CD4-positive, alpha-beta memory T cell (primary cell): ENCODE measurements at regions not wholly inside any gene's neighbourhood (a gene's known extent, or its start where the extent isn't known, plus 50 kb on each side); places are given as distances from the start of the nearest gene placed in this dataset.
A peak's percentile ranks its signal among the peaks of the same experiment; 100 is the strongest.

Experiments
- CTCF ChIA-PET: fragments of 350-600 bp; sonication (Branson Sonifier 250); formaldehyde crosslinking; loops from one replicate; lab custom pipeline; 2021; ENCODE audit warnings: inconsistent platforms; ENCODE audit not compliant: partially characterized antibody; lab: Charles Lee
- POLR2A ChIA-PET: fragments of 350-600 bp; sonication (Branson Sonifier 250); formaldehyde crosslinking; loops from one replicate; lab custom pipeline; 2021; ENCODE audit not compliant: partially characterized antibody; lab: Charles Lee
- DNase-seq, 5 donors: peaks; one replicate each; pipeline versions ENCODE4 v3.0.0 to v3.0.0-alpha.2; 2020 to 2022; ENCODE audit warnings: mixed read lengths in 1 of 5
- H3K27ac ChIP-seq: one replicate; pipeline ENCODE4 v1.7.0; 2013; ENCODE audit warnings: low read depth, low read length
- H3K27me3 ChIP-seq: 2 replicates; pipeline ENCODE4 v1.7.0; 2013; ENCODE audit warnings: mild to moderate bottlenecking, low read length, moderate library complexity; ENCODE audit not compliant: insufficient read depth
- H3K36me3 ChIP-seq: 2 replicates; pipeline ENCODE4 v1.7.0; 2013; ENCODE audit warnings: mild to moderate bottlenecking, low read length, moderate library complexity; ENCODE audit not compliant: insufficient read depth
- H3K4me1 ChIP-seq: 2 replicates; pipeline ENCODE4 v1.7.0; 2013; ENCODE audit warnings: mild to moderate bottlenecking, low read length, moderate library complexity; ENCODE audit not compliant: insufficient read depth
- H3K4me3 ChIP-seq, 2 donors: one replicate each; pipeline ENCODE4 v1.7.0; 2013; ENCODE audit warnings: low read length in 2 of 2, mild to moderate bottlenecking in 1 of 2
- H3K9me3 ChIP-seq, 2 donors: one replicate each; pipeline ENCODE4 v1.7.0; 2013; ENCODE audit warnings: low read length in 2 of 2, control low read depth in 1 of 2; ENCODE audit not compliant: control insufficient read depth in 1 of 2
- H3K27ac Mint-ChIP-seq, 7 donors: one replicate each; pipeline ENCODE4 v1.8.0; 2020 to 2021; ENCODE audit warnings: mixed read lengths in 7 of 7, mild to moderate bottlenecking in 6 of 7, inconsistent platforms in 3 of 7, moderate library complexity in 3 of 7
- H3K27me3 Mint-ChIP-seq, 2 donors: one replicate each; pipeline ENCODE4 v1.8.0; 2020 to 2021; ENCODE audit warnings: mixed read lengths in 2 of 2
- H3K36me3 Mint-ChIP-seq, 2 donors: one replicate each; pipeline ENCODE4 v1.8.0; 2020 to 2021; ENCODE audit warnings: mixed read lengths in 2 of 2, inconsistent platforms in 1 of 2, mild to moderate bottlenecking in 1 of 2
- H3K4me1 Mint-ChIP-seq, 4 donors: one replicate each; pipeline ENCODE4 v1.8.0; 2020 to 2021; ENCODE audit warnings: mixed read lengths in 4 of 4, mild to moderate bottlenecking in 1 of 4
- H3K4me3 Mint-ChIP-seq, 8 donors: one replicate each; pipeline ENCODE4 v1.8.0; 2020 to 2021; ENCODE audit warnings: mixed read lengths in 8 of 8, mild to moderate bottlenecking in 7 of 8, moderate library complexity in 6 of 8, inconsistent platforms in 3 of 8
- H3K9me3 Mint-ChIP-seq, 8 donors: one replicate each; pipeline ENCODE4 v1.8.0; 2020 to 2021; ENCODE audit warnings: mixed read lengths in 8 of 8, mild to moderate bottlenecking in 5 of 8, inconsistent platforms in 3 of 8, moderate library complexity in 1 of 8
- intact Hi-C: fragments of 100-400 bp; cut with micrococcal nuclease; formaldehyde crosslinking; loops from one replicate; pipeline ENCODE4 v1.15.1; 2023

- no peak overlapping the region for H3K4me3 Mint-ChIP-seq
- H3K9me3 Mint-ChIP-seq, result peaks cover 0 to 1% (median 0%) of the 10 kb centered on the region in 8 donors
- no peaks in the 10 kb centered on the region for H3K36me3 Mint-ChIP-seq
- no peaks in the 10 kb centered on the region for H3K4me1 Mint-ChIP-seq
- no peaks in the 10 kb centered on the region for H3K9me3 ChIP-seq
- no peaks in the 10 kb centered on the region for H3K36me3 ChIP-seq
- H3K27me3 Mint-ChIP-seq, result peaks cover 0 to 2% of the 10 kb centered on the region in 2 donors
- H3K27me3 ChIP-seq, result no peaks in the 10 kb centered on the region
- H3K27ac Mint-ChIP-seq, result no peak overlapping the region
- no peaks in the 10 kb centered on the region for H3K4me1 ChIP-seq
- intact Hi-C loops, result no loop called here
- H3K27ac ChIP-seq, result no peak overlapping the region
- H3K4me3 ChIP-seq, result no peak overlapping the region
- POLR2A ChIA-PET, result no interaction called here
- DNase-seq, result no peak
- CTCF ChIA-PET, result no interaction called here
These were observed 66.0 kb upstream of the CDH4 start for GRCh38 chr20:61185841-61186601.

- Histone ChIP-seq H3K4me1 (no peaks in the 10 kb centered on the region), H3K4me3 (no peak overlapping the region), H3K27ac (no peak overlapping the region), H3K9me3 (no peaks in the 10 kb centered on the region), H3K36me3 (no peaks in the 10 kb centered on the region), H3K27me3 (no peaks in the 10 kb centered on the region)
- POLR2A ChIA-PET, result no interaction called here
- DNase-seq, result no peak
- no peak overlapping the region for H3K4me3 Mint-ChIP-seq
- H3K36me3 Mint-ChIP-seq, result no peaks in the 10 kb centered on the region
- peaks cover 0 to 2% of the 10 kb centered on the region in 2 donors for H3K27me3 Mint-ChIP-seq
- peaks cover 0 to 1% (median 0%) of the 10 kb centered on the region in 8 donors for H3K9me3 Mint-ChIP-seq
- intact Hi-C loops, result no loop called here
- H3K27ac Mint-ChIP-seq, result no peak overlapping the region
- CTCF ChIA-PET, result no interaction called here
- no peaks in the 10 kb centered on the region for H3K4me1 Mint-ChIP-seq
These were observed 65.1 kb upstream of the CDH4 start for GRCh38 chr20:61186771-61187472.

- H3K27me3 Mint-ChIP-seq, result peaks cover 2 to 6% of the 10 kb centered on the region in 2 donors
- Histone ChIP-seq H3K4me1 (no peaks in the 10 kb centered on the region), H3K27ac (no peak overlapping the region), H3K9me3 (no peaks in the 10 kb centered on the region), H3K4me3 (no peak overlapping the region), H3K36me3 (no peaks in the 10 kb centered on the region), H3K27me3 (no peaks in the 10 kb centered on the region)
- POLR2A ChIA-PET, result no interaction called here
- intact Hi-C loops, result no loop called here
- no peaks in the 10 kb centered on the region for H3K4me1 Mint-ChIP-seq
- CTCF ChIA-PET, result no interaction called here
- H3K4me3 Mint-ChIP-seq, result no peak overlapping the region
- peaks cover 0 to 3% (median 0%) of the 10 kb centered on the region in 8 donors for H3K9me3 Mint-ChIP-seq
- no peak overlapping the region for H3K27ac Mint-ChIP-seq
- H3K36me3 Mint-ChIP-seq, result no peaks in the 10 kb centered on the region
- DNase-seq, result no peak
These were observed 62.5 kb upstream of the CDH4 start for GRCh38 chr20:61189534-61189933.

DNA sequence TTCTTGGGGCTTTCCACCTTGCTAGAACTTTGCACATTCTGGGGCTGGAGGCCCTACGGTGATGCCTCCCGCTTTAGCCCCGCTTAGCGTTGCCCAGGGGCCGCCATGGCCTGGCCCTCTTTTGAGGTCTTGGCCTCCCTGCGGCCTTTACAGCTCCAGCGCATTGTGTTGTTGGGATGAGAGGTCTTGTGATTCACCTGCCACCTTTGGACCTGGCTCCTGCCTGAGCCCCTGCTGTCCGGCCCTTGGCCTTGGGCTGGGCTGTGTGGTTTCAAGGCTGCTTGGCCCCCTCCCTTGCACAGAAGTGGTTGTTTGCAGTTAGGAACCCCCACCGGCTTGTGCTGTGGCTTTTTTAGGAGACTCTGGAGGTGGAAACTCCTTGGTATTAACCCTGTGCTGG lies 61.0 kb upstream of the CDH4 start:
- no peak overlapping the region for H3K4me3 Mint-ChIP-seq
- H3K27ac Mint-ChIP-seq, result no peak overlapping the region
- Histone ChIP-seq H3K36me3 (no peaks in the 10 kb centered on the region), H3K27ac (no peak overlapping the region), H3K4me1 (no peaks in the 10 kb centered on the region), H3K4me3 (no peak overlapping the region), H3K27me3 (no peaks in the 10 kb centered on the region), H3K9me3 (no peaks in the 10 kb centered on the region)
- no peak for DNase-seq
- no peaks in the 10 kb centered on the region for H3K4me1 Mint-ChIP-seq
- ChIA-PET POLR2A (no interaction called here), CTCF (no interaction called here)
- H3K36me3 Mint-ChIP-seq, result no peaks in the 10 kb centered on the region
- intact Hi-C loops, result no loop called here
- peaks cover 5% of the 10 kb centered on the region in 2 donors for H3K27me3 Mint-ChIP-seq
- peaks cover 0 to 3% (median 0%) of the 10 kb centered on the region in 8 donors for H3K9me3 Mint-ChIP-seq

- Mint-ChIP-seq H3K27ac (no peak overlapping the region), H3K9me3 (peaks cover 0 to 3% (median 0%) of the 10 kb centered on the region in 8 donors), H3K4me3 (peak overlapping the region in 1 of 8 donors; percentile 36), H3K27me3 (peaks cover 9 to 11% of the 10 kb centered on the region in 2 donors), H3K36me3 (no peaks in the 10 kb centered on the region), H3K4me1 (no peaks in the 10 kb centered on the region)
- no peak overlapping the region for H3K4me3 ChIP-seq
- DNase-seq, result no peak
- no peaks in the 10 kb centered on the region for H3K9me3 ChIP-seq
- CTCF ChIA-PET, result no interaction called here
- H3K4me1 ChIP-seq, result no peaks in the 10 kb centered on the region
- POLR2A ChIA-PET, result no interaction called here
- intact Hi-C loops, result no loop called here
- H3K27ac ChIP-seq, result no peak overlapping the region
- no peaks in the 10 kb centered on the region for H3K36me3 ChIP-seq
- no peaks in the 10 kb centered on the region for H3K27me3 ChIP-seq
These were observed 59.6 kb upstream of the CDH4 start for GRCh38 chr20:61192337-61192950.

- Histone ChIP-seq H3K27me3 (no peaks in the 10 kb centered on the region), H3K4me1 (no peaks in the 10 kb centered on the region), H3K4me3 (no peak overlapping the region), H3K9me3 (no peaks in the 10 kb centered on the region), H3K36me3 (no peaks in the 10 kb centered on the region), H3K27ac (no peak overlapping the region)
- H3K27me3 Mint-ChIP-seq, result peaks cover 8 to 11% of the 10 kb centered on the region in 2 donors
- ChIA-PET CTCF (no interaction called here), POLR2A (no interaction called here)
- no peaks in the 10 kb centered on the region for H3K4me1 Mint-ChIP-seq
- H3K27ac Mint-ChIP-seq, result no peak overlapping the region
- intact Hi-C loops, result no loop called here
- no peaks in the 10 kb centered on the region for H3K36me3 Mint-ChIP-seq
- H3K4me3 Mint-ChIP-seq, result no peak overlapping the region
- DNase-seq, result no peak
- peaks cover 0 to 3% (median 0%) of the 10 kb centered on the region in 8 donors for H3K9me3 Mint-ChIP-seq
These were observed 58.9 kb upstream of the CDH4 start for GRCh38 chr20:61193164-61193563.
